Small intestine (tissue), 7 donors: ENCODE measurements at regions not wholly inside any gene's neighbourhood (a gene's known extent, or its start where the extent isn't known, plus 50 kb on each side); places are given as distances from the start of the nearest gene placed in this dataset.
"Not testable (repeated sequence)": the region's sequence is repeated elsewhere in the genome, so short reads cannot be mapped to it uniquely, and the experiment has no call there.

Source experiments
- DNase-seq, 2 donors: peaks; one replicate each; pipeline versions ENCODE4 v3.0.0 to v3.0.0-alpha.2; 2013
- FAIRE-seq: peaks from 2 replicates; lab custom pipeline; 2012; peaks lifted over from hg19 to GRCh38; lab: Jason Lieb, UNC
- H3K27ac ChIP-seq, 3 donors: one replicate each; pipeline ENCODE4 v1.5.1; 2013; ENCODE audit warnings: low read length in 2 of 3, mild to moderate bottlenecking in 2 of 3, control low read depth in 1 of 3, inconsistent platforms in 1 of 3, low read depth in 1 of 3, moderate library complexity in 1 of 3
- H3K27me3 ChIP-seq, 3 donors: one replicate each; pipeline ENCODE4 v1.6.1; 2013; ENCODE audit warnings: low read length in 3 of 3, inconsistent platforms in 1 of 3; ENCODE audit not compliant: control insufficient read depth in 3 of 3, insufficient read depth in 3 of 3
- H3K36me3 ChIP-seq, 3 donors: one replicate each; pipeline ENCODE4 v1.6.1; 2013; ENCODE audit warnings: low read length in 3 of 3, inconsistent platforms in 1 of 3, low read depth in 1 of 3, mild to moderate bottlenecking in 1 of 3, moderate library complexity in 1 of 3; ENCODE audit not compliant: control insufficient read depth in 3 of 3, insufficient read depth in 2 of 3
- H3K4me1 ChIP-seq, 3 donors: one replicate each; pipeline ENCODE4 v1.6.1; 2013; ENCODE audit warnings: low read length in 2 of 3, inconsistent platforms in 1 of 3, low read depth in 1 of 3, mild to moderate bottlenecking in 1 of 3, moderate library complexity in 1 of 3; ENCODE audit not compliant: control insufficient read depth in 3 of 3, insufficient read depth in 2 of 3
- H3K4me3 ChIP-seq, 3 donors: one replicate each; pipeline ENCODE4 v1.5.1; 2013; ENCODE audit warnings: low read length in 3 of 3, control low read depth in 1 of 3, inconsistent platforms in 1 of 3, low read depth in 1 of 3, mild to moderate bottlenecking in 1 of 3, moderate library complexity in 1 of 3
- H3K9me3 ChIP-seq, 2 donors: one replicate each; pipeline ENCODE4 v1.6.1; 2013; ENCODE audit warnings: low read depth in 1 of 2, low read length in 1 of 2; ENCODE audit not compliant: control insufficient read depth in 2 of 2, insufficient read depth in 1 of 2
- WGBS, 3 donors: extraction: QIAGEN DNeasy Blood & Tissue Kit; methylation state at CpG; one replicate each; pipeline ENCODE4 v1.1.7; 2013; 5-methylcytosine and 5-hydroxymethylcytosine counted together
- donor health status: healthy with polysubstance abuse.
- donor health status: control.
- donor health status: control.
- donor health status: Bipolar disorder and iron deficiency.
- donor health status: healthy.

DNA sequence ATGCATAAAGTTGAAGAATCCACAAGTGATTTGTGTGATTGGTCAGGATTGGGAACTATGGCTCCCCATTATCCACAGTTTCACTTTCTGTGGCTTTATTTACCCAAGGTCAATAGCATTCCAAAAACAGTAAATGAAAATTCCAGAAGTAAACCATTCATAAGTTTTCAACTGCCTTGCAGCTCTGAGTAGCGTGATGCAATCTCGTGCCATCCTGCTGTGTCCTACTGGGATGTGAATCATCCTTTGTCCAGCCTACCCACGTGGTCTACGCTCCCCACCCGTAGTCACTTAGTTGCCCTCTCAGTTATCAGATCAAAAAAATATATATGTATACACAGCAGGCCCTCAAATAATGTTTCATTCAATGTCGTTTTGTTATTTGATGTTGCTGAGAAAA lies 89.0 kb upstream of the DLGAP1 start:
- no peaks in the 10 kb centered on the region for H3K27me3 ChIP-seq
- no peak for FAIRE-seq
- no peak overlapping the region for H3K4me3 ChIP-seq
- H3K9me3 ChIP-seq, result no peaks in the 10 kb centered on the region
- H3K27ac ChIP-seq, result no peak overlapping the region
- H3K36me3 ChIP-seq, result no peaks in the 10 kb centered on the region
- DNase-seq, result no peak
- whole genome bisulfite sequencing, 3 donors, result 72 to 79% (median 75%) methylated on average over 6 of the region's 6 CpGs
- H3K4me1 ChIP-seq, result no peaks in the 10 kb centered on the region

DNA sequence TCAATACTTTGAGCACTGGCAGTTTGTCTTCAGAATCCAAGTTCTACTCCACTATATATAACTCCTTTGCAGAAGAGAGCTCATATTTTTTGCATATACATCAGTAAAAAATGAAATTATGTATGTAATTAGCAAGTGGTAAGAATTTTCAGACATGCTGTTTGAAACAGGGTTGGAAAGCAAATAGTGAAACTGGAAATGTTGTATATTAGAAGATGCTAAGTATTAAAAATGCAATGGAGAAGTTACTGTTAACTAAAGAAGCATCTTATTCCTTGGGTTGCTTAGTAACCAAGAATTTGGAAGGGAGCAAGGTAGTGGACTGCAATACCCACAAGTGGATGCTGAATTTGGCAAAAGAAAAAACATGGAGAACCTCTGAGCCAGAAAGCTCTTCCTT lies 88.6 kb upstream of the DLGAP1 start:
- Histone ChIP-seq H3K9me3 (no peaks in the 10 kb centered on the region), H3K27me3 (no peaks in the 10 kb centered on the region), H3K36me3 (no peaks in the 10 kb centered on the region), H3K4me1 (no peaks in the 10 kb centered on the region), H3K4me3 (no peak overlapping the region), H3K27ac (no peak overlapping the region)
- DNase-seq, result no peak
- FAIRE-seq, result no peak

GRCh38 chr18:4541588-4541987 lies 86.5 kb upstream of the DLGAP1 start:
- H3K4me3 ChIP-seq, result no peak overlapping the region
- H3K27me3 ChIP-seq, result no peaks in the 10 kb centered on the region
- H3K9me3 ChIP-seq, result peaks cover 0 to 3% of the 10 kb centered on the region in 2 donors
- DNase-seq (no peak), FAIRE-seq (no peak)
- H3K36me3 ChIP-seq, result no peaks in the 10 kb centered on the region
- H3K27ac ChIP-seq, result no peak overlapping the region
- WGBS, 3 donors, result 87 to 90% (median 90%) methylated on average over 3 of the region's 3 CpGs
- no peaks in the 10 kb centered on the region for H3K4me1 ChIP-seq

DNA sequence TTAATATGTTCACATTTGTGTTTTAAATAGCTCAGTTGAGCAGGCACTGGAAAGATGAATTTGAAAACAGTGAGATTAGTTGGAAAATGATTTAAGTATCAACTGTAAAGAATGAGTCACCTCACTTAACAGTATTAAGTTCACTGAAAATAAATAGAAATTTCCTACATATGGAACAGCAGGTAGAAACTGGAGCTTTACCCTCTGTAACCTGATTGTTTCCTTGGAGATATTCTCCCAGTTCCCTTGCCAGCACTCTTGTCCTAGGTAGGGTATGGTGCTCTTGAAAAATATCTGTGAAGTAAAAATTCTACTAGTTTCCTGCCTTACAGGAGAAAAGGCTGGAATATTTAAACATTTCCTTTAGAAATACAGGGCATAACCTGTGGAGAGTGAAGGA lies 81.3 kb upstream of the DLGAP1 start:
- H3K4me3 ChIP-seq, result no peak overlapping the region
- no peak for DNase-seq
- no peak for FAIRE-seq
- no peak overlapping the region for H3K27ac ChIP-seq
- peaks cover 2 to 22% of the 10 kb centered on the region in 2 donors for H3K9me3 ChIP-seq
- no peaks in the 10 kb centered on the region for H3K36me3 ChIP-seq
- no peaks in the 10 kb centered on the region for H3K4me1 ChIP-seq
- H3K27me3 ChIP-seq, result no peaks in the 10 kb centered on the region

DNA sequence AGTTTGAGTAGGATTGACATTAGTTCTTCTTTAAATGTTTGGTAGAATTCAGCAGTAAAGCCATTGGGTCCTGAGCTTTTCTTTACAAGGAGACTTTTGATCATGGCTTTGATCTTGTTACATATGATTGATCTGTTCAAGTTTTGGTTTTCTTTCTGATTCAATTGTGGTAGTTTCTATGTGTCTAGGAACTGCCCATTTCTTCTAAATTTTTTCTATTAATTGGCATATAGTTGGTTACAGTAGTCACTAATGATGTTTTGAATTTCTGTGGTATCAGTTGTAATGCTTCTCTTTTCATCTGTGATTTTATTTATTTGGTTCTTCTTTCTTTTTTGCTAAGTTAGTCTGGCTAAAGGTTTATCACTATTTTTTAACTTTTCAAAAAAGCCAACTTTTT lies 73.3 kb upstream of the DLGAP1 start:
- no peak overlapping the region for H3K4me3 ChIP-seq
- H3K27me3 ChIP-seq, result no peaks in the 10 kb centered on the region
- DNase-seq, result no peak
- FAIRE-seq, result no peak
- peaks cover 2 to 11% of the 10 kb centered on the region in 2 donors for H3K9me3 ChIP-seq
- H3K36me3 ChIP-seq, result no peaks in the 10 kb centered on the region
- H3K4me1 ChIP-seq, result no peaks in the 10 kb centered on the region
- H3K27ac ChIP-seq, result no peak overlapping the region

DNA sequence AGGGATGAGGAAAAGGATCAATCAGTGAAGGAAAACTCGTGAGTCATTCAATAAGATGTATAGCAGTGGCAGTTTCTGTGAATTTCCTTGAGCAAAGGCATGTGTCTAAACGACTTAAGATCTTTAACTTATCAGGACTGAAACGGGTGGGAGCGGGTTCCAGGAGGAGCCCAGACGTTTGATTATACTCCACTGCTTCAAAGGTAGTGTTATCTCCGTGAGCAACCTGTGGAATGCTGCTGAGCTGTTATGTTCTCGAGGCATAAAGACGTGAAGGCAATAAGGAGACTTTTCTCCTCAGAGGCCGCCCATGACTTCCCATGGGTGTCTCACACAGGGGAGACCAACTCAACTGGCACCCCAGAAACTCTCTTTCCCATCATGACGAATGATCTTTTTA lies 72.7 kb upstream of the DLGAP1 start:
- H3K4me3 ChIP-seq, DNase-seq, H3K4me1 ChIP-seq, H3K36me3 ChIP-seq, H3K27ac ChIP-seq, H3K27me3 ChIP-seq, H3K9me3 ChIP-seq, FAIRE-seq: not testable (repeated sequence)
- WGBS, 3 donors, result 17 to 35% (median 20%) methylated on average over 10 of the region's 10 CpGs

- FAIRE-seq, result no peak
- Histone ChIP-seq H3K4me1 (no peaks in the 10 kb centered on the region), H3K9me3 (no peaks in the 10 kb centered on the region), H3K36me3 (no peaks in the 10 kb centered on the region), H3K27me3 (no peaks in the 10 kb centered on the region), H3K4me3 (no peak overlapping the region), H3K27ac (no peak overlapping the region)
- 68 to 70% (median 70%) methylated on average over 4 of the region's 4 CpGs for WGBS, 3 donors
- no peak for DNase-seq
Observed at GRCh38 chr18:4524096-4524495, 69.0 kb upstream of the DLGAP1 start.

GRCh38 chr18:4511166-4511565 lies 56.1 kb upstream of the DLGAP1 start:
- H3K9me3 ChIP-seq, result peaks cover 3 to 17% of the 10 kb centered on the region in 2 donors
- no peak overlapping the region for H3K4me3 ChIP-seq
- H3K36me3 ChIP-seq, result no peaks in the 10 kb centered on the region
- no peak for FAIRE-seq
- no peaks in the 10 kb centered on the region for H3K27me3 ChIP-seq
- DNase-seq, result no peak
- H3K4me1 ChIP-seq, result no peaks in the 10 kb centered on the region
- WGBS, 3 donors, result 84 to 93% (median 87%) methylated on average over 6 of the region's 6 CpGs
- H3K27ac ChIP-seq, result no peak overlapping the region

GRCh38 chr18:4510711-4511110 lies 55.6 kb upstream of the DLGAP1 start:
- Histone ChIP-seq H3K36me3 (no peaks in the 10 kb centered on the region), H3K9me3 (peaks cover 3 to 17% of the 10 kb centered on the region in 2 donors), H3K27ac (no peak overlapping the region), H3K4me1 (no peaks in the 10 kb centered on the region), H3K27me3 (no peaks in the 10 kb centered on the region), H3K4me3 (no peak overlapping the region)
- no peak for FAIRE-seq
- peak in 1 of 2 donors; percentile 2 for DNase-seq
- 70 to 94% (median 90%) methylated on average over 1 of the region's 1 CpG for WGBS, 3 donors
